Inflammatory macrophage (primary cell): ENCODE measurements at regions not wholly inside any gene's neighbourhood (a gene's known extent, or its start where the extent isn't known, plus 50 kb on each side); places are given as distances from the start of the nearest gene placed in this dataset.

Experiments used
- DNase-seq, 2 donors: peaks; one replicate each; pipeline ENCODE4 v3.0.0-alpha.2; 2020 to 2022

GRCh38 chr21:35683664-35684304 lies 376.5 kb downstream of the SETD4 start:
- no peak for DNase-seq

DNA sequence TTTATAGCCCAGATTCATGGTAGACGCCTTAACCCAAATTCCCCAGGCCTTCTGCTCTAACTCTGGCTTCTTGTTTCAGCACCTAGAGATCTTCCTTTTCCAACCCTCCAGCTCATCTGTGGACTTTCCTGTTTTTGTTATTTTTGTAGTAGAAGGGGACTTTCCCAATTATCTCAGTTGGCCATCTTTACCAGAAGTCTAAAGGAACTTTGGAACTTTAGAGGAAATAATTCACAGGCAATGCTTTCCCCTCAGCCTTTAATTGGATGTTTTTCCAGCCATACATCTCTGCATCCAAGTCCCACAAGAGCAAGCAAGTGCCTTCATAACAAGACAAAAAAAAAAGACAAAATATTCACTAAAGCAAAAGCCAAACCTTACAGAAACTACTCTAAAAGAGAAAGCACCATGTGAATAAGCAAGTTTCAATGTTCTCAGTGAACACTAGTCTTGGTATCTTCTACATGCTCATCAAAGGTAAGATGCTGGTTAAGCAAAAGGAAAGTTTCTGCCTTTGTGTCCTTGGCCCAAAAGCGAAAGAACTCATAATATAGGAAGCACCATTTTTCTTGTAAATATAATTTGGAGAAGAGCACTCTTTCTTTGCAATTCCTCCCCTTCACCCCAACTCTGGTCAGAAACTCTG lies 377.3 kb downstream of the SETD4 start:
- DNase-seq = no peak

- no peak for DNase-seq
Measured at GRCh38 chr21:35681946-35682345, 378.4 kb downstream of the SETD4 start.

DNA sequence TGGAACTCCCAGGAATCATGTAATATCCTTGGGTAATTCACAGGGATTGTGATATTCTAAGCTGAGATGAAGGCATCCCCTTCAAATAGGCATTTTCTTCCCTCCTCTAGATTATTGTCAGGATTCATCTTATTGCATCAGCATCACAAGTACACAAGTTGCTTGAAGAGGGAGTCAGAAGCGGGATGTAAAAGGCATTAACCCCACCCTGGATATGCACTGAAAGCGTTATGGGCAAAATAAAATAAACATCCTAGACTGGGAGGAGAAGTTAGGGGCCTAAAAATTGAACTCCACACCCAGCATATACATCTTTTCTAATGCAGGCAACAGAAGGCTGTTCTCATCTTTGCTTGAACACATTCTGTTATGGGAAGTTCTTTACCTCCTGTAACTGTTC lies 381.2 kb downstream of the SETD4 start:
- DNase-seq = no peak

- DNase-seq = no peak
Measured at GRCh38 chr21:35678393-35678792, 381.9 kb downstream of the SETD4 start.

DNA sequence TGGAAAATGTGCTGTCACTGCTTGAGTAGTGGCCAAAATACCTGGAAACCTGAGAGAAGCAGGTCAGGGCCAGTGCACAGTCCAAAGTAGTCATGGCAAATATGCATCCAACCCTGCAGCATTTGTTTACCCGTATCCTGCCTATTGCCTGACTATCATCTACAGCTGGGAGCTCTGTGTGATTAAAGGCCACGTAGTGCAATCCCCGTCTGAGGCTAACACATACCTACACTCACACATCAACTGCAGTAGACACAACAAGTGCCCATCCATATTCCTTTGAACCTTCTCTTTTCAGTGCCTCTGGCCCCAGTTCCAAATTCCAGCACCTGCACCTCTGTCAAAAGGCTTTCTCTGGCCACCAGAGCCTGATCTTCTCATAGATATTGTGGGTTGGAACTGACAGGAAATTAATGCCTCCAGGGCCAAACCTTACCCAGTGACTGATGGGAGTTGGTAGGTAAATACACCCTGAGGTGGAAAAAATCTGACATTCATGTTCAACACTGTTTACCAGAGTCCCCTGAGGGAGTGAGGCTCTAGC lies 383.0 kb downstream of the SETD4 start:
- DNase-seq = no peak

DNA sequence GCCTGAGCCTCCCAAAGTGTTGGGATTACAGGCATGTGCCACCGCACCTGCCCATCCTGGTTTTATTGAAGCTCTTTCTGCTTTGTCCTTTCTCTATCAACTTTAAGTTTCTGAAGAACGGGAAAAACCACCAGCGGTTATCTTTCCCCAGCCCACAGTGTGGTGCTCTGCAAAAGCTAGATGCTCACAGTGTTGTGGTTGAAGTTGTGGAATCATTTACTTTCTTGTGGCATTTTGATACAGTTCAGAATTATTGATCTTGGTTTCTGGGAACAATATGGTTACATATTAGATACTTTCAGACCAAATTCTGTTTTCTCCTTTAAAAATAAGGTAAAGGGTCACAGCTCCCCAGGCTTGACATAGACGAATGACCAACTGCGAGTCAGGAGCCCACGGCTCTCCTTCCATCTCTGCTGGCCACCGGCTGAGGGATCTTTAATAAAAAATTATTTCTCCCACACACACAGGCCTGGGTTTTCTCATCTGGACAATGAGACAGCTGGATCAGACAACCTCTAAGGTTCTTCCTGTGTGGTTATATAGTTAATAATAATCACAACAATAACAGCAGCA lies 385.3 kb downstream of the SETD4 start:
- DNase-seq = no peak

GRCh38 chr21:35674091-35674671 lies 386.1 kb downstream of the SETD4 start:
- DNase-seq = no peak

DNA sequence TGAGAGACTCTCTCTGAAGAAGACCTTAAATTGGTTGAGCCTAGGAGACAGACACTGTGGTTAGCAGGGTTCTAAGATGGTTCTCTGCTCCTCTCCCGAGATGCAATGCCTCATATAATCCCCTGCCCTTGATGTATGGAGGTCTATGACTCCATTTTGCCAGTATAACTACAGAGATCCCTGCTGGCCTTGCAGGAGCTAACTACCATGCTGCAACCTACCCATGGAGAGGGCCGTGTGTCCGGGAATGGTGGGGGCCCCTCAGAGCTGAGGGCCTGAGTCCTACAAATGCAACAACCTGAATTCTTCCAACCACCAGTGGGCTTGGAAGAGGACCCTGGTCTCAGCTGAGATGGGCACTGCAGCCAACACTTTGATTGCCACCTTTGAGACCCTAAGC lies 388.0 kb downstream of the SETD4 start:
- no peak for DNase-seq

DNA sequence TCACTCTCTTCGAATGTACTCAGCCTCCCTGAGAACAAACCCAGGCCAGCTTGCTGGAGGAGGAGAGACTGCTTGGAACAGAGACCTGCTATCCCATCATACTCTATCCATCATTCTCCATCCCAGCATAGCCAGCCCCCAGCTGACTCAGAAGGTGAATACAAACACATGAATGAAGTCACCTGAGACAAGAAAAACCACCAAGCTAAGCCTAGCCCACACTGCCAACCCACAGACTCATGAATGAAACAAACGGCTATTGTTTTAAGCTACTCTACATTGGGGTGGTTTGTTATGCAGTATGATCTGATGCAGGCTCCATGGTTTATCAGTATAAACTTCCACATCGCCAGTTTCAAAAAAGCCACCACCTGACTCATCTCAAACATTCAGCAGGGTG lies 395.6 kb downstream of the SETD4 start:
- no peak for DNase-seq

- peak; percentile 87 to 93 for DNase-seq
Measured at GRCh38 chr21:35663856-35664606, 396.3 kb downstream of the SETD4 start.

- peak; percentile 75 to 83 for DNase-seq
Measured at GRCh38 chr21:35658242-35658641, 402.1 kb downstream of the SETD4 start.

DNA sequence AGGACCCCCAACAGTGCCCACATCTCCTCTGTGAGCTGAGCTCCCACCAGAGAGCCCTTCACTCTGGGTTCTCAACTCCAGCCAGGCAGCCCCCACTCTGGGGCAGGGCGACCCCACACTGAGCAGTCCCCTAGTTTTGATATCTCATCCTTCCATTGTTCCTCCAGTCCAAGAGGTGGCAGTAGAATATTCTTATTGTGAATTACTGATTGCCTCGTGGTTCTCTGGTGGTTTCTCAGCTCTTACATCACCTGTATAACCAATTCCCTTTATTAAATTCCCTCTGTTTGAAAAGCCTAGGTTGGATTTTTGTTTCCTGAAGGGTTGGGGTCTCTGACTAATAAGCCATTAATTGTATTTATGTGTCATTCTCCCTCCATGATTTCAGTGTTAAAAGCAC lies 407.5 kb downstream of the SETD4 start:
- DNase-seq = peak; percentile 19 to 35

DNA sequence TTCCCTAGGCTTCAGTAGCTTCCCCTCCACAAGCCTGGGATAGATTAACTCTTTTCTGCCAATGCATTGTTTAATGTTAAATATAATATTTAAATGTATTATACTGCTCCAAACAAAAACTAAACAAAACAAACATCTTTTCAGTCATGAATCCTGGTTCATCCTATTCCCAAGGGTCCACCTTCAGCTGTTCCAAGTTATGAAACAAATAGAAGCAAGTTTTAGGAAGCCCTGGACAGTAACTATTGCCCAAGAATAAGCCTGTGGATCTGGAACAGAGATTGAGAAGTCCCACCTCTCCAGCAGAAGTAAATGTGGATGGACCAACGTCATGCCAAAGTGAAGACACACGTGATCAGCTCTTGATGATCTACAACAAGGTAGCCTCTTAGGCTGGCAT lies 408.1 kb downstream of the SETD4 start:
- no peak for DNase-seq

DNA sequence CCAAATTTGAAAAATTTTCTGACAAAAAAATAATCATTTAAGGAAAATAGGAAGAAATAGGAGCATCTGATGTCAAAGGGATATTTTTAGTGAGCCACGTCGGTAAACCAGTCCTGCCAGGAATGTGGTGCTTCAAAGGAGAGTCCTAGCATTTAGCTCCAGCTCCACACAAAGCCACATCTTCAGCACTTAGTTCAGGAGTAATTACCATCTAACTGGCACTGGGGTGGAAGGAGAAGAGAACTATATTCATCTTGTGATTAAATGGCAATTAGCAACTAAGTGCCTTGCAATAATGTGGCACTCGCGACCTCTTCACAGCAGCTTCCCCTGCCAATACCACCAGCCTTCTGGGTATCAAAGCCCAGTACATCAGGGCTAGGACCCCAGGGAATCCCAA lies 409.1 kb downstream of the SETD4 start:
- DNase-seq = no peak

DNA sequence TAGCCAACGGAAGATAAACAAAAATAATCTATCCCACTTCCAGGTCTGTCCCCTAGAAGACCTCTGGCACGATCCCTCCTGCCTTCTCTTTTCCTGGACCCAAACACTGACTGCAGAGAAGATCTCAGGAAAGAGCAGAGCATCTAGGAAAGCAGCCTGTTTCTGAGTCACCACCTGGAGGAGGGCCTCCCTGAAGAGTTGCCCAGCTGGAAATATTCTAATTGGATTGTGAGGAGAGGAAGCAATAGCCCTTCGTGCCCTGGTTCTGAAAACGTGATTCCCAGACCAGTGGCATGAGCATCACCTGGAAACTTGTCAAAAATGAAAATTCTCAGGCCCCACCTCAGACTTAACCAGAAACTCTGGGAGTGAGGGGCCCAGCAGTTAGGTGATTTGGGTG lies 411.1 kb downstream of the SETD4 start:
- no peak for DNase-seq

DNA sequence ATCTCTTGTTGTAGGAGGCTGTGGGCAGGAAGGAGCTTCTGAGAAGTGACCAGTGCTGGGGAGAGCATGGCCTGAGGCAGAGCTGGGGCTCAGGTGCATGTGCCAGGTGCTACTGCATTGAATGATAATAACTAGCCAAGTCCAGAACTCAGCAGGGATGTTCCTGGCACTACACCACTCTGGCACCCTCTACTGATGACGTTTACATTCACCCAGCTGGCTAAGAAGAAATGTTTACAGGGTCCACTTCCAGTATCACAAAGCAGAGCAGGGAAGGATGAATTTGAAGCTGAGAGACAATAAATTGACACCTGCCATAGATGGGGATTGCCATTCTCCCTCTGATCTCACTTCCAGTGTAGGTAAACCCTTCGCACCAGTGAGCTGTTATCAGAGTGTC lies 411.8 kb downstream of the SETD4 start:
- DNase-seq = no peak

DNA sequence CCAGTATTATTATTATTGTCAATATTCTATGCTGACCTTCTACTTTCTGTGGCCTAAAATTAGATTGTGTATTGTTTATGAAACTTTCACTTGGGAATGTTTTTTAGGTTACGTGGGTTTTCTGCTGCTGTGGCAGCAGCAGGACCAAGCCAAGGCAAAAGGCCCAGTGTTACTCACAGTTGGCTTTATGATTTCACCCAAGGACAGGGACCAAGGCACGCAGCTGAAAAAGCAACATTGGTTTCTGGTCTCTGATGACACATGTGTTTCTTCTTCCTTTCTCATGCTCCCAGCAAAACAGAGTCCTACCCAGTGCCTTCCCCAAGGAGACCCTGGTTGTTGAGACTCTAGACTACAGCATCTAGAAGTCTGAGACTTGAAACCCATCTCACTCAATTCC lies 413.7 kb downstream of the SETD4 start:
- no peak for DNase-seq

DNA sequence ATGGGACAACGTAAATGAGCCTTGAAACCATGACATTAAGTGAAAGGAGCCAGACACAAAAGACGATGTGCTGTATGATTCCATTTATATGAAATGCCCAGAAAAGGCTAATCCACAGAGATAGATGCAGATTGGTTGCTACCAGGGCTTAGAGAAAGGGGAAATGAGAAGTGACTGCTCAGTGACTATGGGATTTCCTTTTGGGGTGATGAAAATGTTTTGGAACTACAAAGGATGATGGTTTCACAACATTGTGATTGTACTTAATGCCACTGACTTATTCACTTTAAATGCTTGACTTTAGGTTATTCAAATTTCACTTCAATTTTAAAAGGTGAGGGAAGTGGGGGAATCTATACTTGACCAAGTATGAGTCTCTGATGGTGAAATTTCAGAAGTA lies 414.3 kb downstream of the SETD4 start:
- peak; percentile 30 to 35 for DNase-seq

DNA sequence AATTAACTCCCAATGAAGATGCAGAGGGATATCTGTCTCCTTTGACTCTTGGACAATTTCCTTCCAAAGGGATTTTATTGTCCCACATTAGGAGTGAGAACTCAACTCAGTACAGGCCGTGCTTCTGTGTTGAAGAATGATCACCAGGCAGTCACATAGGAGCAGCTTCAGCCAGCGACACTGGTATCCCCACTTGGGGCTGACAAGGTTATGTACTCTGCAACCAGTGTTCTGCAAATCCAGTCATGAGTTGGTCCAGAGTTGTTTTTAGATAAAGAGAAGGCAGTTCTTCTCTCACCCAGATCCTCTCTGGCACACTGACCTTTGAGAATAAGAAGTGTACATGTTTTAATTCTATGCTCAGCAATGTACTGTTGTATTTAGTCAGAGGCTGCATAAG lies 415.8 kb downstream of the SETD4 start:
- DNase-seq = no peak

- DNase-seq = no peak
Measured at GRCh38 chr21:35643176-35643575, 417.1 kb downstream of the SETD4 start.

- no peak for DNase-seq
Measured at GRCh38 chr21:35641271-35642016, 418.9 kb downstream of the SETD4 start.
